ENCODE measurements at regions not wholly inside any gene's neighbourhood (a gene's known extent, or its start where the extent isn't known, plus 50 kb on each side); places are given as distances from the start of the nearest gene placed in this dataset.

- H3K36me3 ChIP-seq (ENCODE audit: control insufficient read depth, insufficient read depth, low read length), result no peaks in the 10 kb centered on the region
- peaks cover 4% of the 10 kb centered on the region for H3K9me3 Mint-ChIP-seq
- 96 to 100% methylated on average over 1 to 2 of the region's 2 CpGs for WGBS, 2 experiments (ENCODE audit: insufficient coverage in 1 of 2, insufficient read length in 1 of 2)
These were observed 406.7 kb downstream of the SIPA1L2 start for GRCh38 chr1:232223183-232223708.

GRCh38 chr1:232222614-232223013, 407.3 kb downstream of the SIPA1L2 start:
- H3K9ac ChIP-seq (ENCODE audit: extremely low read depth, low read length, poor library complexity, severe bottlenecking), result no peak overlapping the region
- peaks cover 35% of the 10 kb centered on the region for H3K4me1 Mint-ChIP-seq
- H3K27me3 Mint-ChIP-seq (ENCODE audit: insufficient read depth), result peaks cover 42% of the 10 kb centered on the region
- H3K9me3 Mint-ChIP-seq, result peaks cover 4% of the 10 kb centered on the region
- no peak overlapping the region for H3K4me3 Mint-ChIP-seq
- H3K27ac Mint-ChIP-seq, result no peak overlapping the region
- no peaks in the 10 kb centered on the region for H3K36me3 Mint-ChIP-seq (ENCODE audit: low read depth)
- TF ChIP-seq CTCF (conservative IDR thresholded peaks at IDR 0.05), result no peak
- H3K4me3 ChIP-seq (ENCODE audit: low read length), result no peak overlapping the region
- 97 to 100% methylated on average over 3 to 4 of the region's 4 CpGs for whole genome bisulfite sequencing, 2 experiments (ENCODE audit: insufficient coverage in 1 of 2, insufficient read length in 1 of 2)
- peaks cover 16% of the 10 kb centered on the region for H3K4me1 ChIP-seq (ENCODE audit: control insufficient read depth, insufficient read depth, low read length)
- no peaks in the 10 kb centered on the region for H3K36me3 ChIP-seq (ENCODE audit: control insufficient read depth, insufficient read depth, low read length)
- peaks cover 5% of the 10 kb centered on the region for H3K9me3 ChIP-seq (ENCODE audit: control insufficient read depth, low read length)
- H3K27ac ChIP-seq (ENCODE audit: low read depth, low read length), result no peak overlapping the region
- H3K27me3 ChIP-seq (ENCODE audit: control insufficient read depth, insufficient read depth, low read length, poor library complexity, severe bottlenecking), result no peaks in the 10 kb centered on the region
- no peak for DNase-seq

More at GRCh38 chr1:232223183-232223708, 406.7 kb downstream of the SIPA1L2 start:
- DNase-seq, result no peak
- no peak overlapping the region for H3K4me3 Mint-ChIP-seq
- peaks cover 36% of the 10 kb centered on the region for H3K4me1 Mint-ChIP-seq
- Histone ChIP-seq H3K9me3 (ENCODE audit: control insufficient read depth, low read length) (peaks cover 5% of the 10 kb centered on the region), H3K4me3 (ENCODE audit: low read length) (no peak overlapping the region), H3K27ac (ENCODE audit: low read depth, low read length) (no peak overlapping the region), H3K4me1 (ENCODE audit: control insufficient read depth, insufficient read depth, low read length) (peaks cover 16% of the 10 kb centered on the region), H3K9ac (ENCODE audit: extremely low read depth, low read length, poor library complexity, severe bottlenecking) (no peak overlapping the region), H3K27me3 (ENCODE audit: control insufficient read depth, insufficient read depth, low read length, poor library complexity, severe bottlenecking) (no peaks in the 10 kb centered on the region)
- H3K27ac Mint-ChIP-seq, result no peak overlapping the region
- TF ChIP-seq CTCF (conservative IDR thresholded peaks at IDR 0.05), result no peak
- peaks cover 43% of the 10 kb centered on the region for H3K27me3 Mint-ChIP-seq (ENCODE audit: insufficient read depth)
- no peaks in the 10 kb centered on the region for H3K36me3 Mint-ChIP-seq (ENCODE audit: low read depth)

GRCh38 chr1:232221802-232222499, 408.0 kb downstream of the SIPA1L2 start:
- TF ChIP-seq CTCF (conservative IDR thresholded peaks at IDR 0.05), result no peak
- Histone ChIP-seq H3K4me1 (ENCODE audit: control insufficient read depth, insufficient read depth, low read length) (peaks cover 10% of the 10 kb centered on the region), H3K27me3 (ENCODE audit: control insufficient read depth, insufficient read depth, low read length, poor library complexity, severe bottlenecking) (no peaks in the 10 kb centered on the region), H3K36me3 (ENCODE audit: control insufficient read depth, insufficient read depth, low read length) (no peaks in the 10 kb centered on the region), H3K9me3 (ENCODE audit: control insufficient read depth, low read length) (peaks cover 5% of the 10 kb centered on the region), H3K4me3 (ENCODE audit: low read length) (no peak overlapping the region), H3K27ac (ENCODE audit: low read depth, low read length) (no peak overlapping the region), H3K9ac (ENCODE audit: extremely low read depth, low read length, poor library complexity, severe bottlenecking) (no peak overlapping the region)
- H3K27ac Mint-ChIP-seq, result no peak overlapping the region
- no peaks in the 10 kb centered on the region for H3K36me3 Mint-ChIP-seq (ENCODE audit: low read depth)
- no peak for DNase-seq
- H3K4me1 Mint-ChIP-seq, result peaks cover 30% of the 10 kb centered on the region
- H3K9me3 Mint-ChIP-seq, result peaks cover 4% of the 10 kb centered on the region
- H3K4me3 Mint-ChIP-seq, result no peak overlapping the region
- WGBS, 2 experiments (ENCODE audit: insufficient coverage in 1 of 2, insufficient read length in 1 of 2), result 91 to 96% methylated on average over 3 of the region's 3 CpGs
- H3K27me3 Mint-ChIP-seq (ENCODE audit: insufficient read depth), result peaks cover 42% of the 10 kb centered on the region

Data from endodermal cell (in vitro differentiated cells).